H1 (cell line): ENCODE measurements at regions not wholly inside any gene's neighbourhood (a gene's known extent, or its start where the extent isn't known, plus 50 kb on each side); places are given as distances from the start of the nearest gene placed in this dataset.

ENCODE experiments used
- CTCF ChIA-PET: fragments of 300-600 bp; sonication (Branson Sonifier 250); formaldehyde crosslinking; loops from one replicate; lab custom pipeline; 2021; ENCODE audit not compliant: partially characterized antibody; lab: Charles Lee
- POLR2A ChIA-PET: fragments of 300-600 bp; sonication (Branson Sonifier 250); formaldehyde crosslinking; loops from one replicate; lab custom pipeline; 2021; ENCODE audit warnings: inconsistent platforms; ENCODE audit not compliant: partially characterized antibody; lab: Charles Lee
- DNase-seq, 2 experiments: peaks; one replicate each; pipeline versions ENCODE4 v3.0.0 to v3.0.0-alpha.2; 2010 to 2022; ENCODE audit warnings: low spot score in 2 of 2, low read depth in 1 of 2, mixed read lengths in 1 of 2
- FAIRE-seq: peaks from 2 replicates; lab custom pipeline; 2011; peaks lifted over from hg19 to GRCh38; lab: Jason Lieb, UNC
- H2AFZ ChIP-seq: 2 replicates; pipeline ENCODE4 v1.8.1; 2012; ENCODE audit warnings: low read length, inconsistent platforms
- H2AK5ac ChIP-seq: 2 replicates; pipeline ENCODE4 v1.6.1; 2013; ENCODE audit warnings: low read depth, low read length
- H2BK120ac ChIP-seq: replicated peaks from 2 replicates; pipeline ENCODE3; 2013; ENCODE audit warnings: low read depth, low read length, inconsistent platforms
- H2BK12ac ChIP-seq: 2 replicates; pipeline ENCODE4 v1.6.1; 2013; ENCODE audit warnings: low read depth, low read length
- H2BK15ac ChIP-seq: 2 replicates; pipeline ENCODE4 v1.6.1; 2013; ENCODE audit warnings: low read length
- H2BK20ac ChIP-seq: 2 replicates; pipeline ENCODE4 v1.6.1; 2013; ENCODE audit warnings: low read length
- H2BK5ac ChIP-seq: 2 replicates; pipeline ENCODE4 v1.6.1; 2013; ENCODE audit warnings: low read depth, low read length
- H3K14ac ChIP-seq: 2 replicates; pipeline ENCODE4 v1.6.1; 2013; ENCODE audit warnings: inconsistent platforms; ENCODE audit not compliant: insufficient read length
- H3K18ac ChIP-seq: 2 replicates; pipeline ENCODE4 v1.6.1; 2013; ENCODE audit warnings: low read length; ENCODE audit errors: extremely low read depth
- H3K23ac ChIP-seq: 2 replicates; pipeline ENCODE4 v1.6.1; 2013; ENCODE audit warnings: inconsistent platforms; ENCODE audit not compliant: insufficient read length
- H3K23me2 ChIP-seq: 2 replicates; pipeline ENCODE4 v1.6.1; 2013; ENCODE audit warnings: low read depth, low read length
- H3K27ac ChIP-seq: 2 replicates; pipeline ENCODE4 v1.6.1; 2011; ENCODE audit warnings: low read depth, low read length, inconsistent platforms
- H3K27me3 ChIP-seq, 4 experiments: replicated peaks in 1 of 4; 1 replicate in 1 of 4; 2 replicates in 3 of 4; pipeline versions ENCODE4 v1.6.1 to v1.8.1; 2011 to 2013; ENCODE audit warnings: low read length in 3 of 4, mild to moderate bottlenecking in 3 of 4, inconsistent platforms in 2 of 4, mixed read lengths in 2 of 4, moderate library complexity in 1 of 4; ENCODE audit not compliant: control insufficient read depth in 3 of 4, insufficient read depth in 3 of 4; ENCODE audit errors: extremely low read depth in 1 of 4
- H3K36me3 ChIP-seq, 4 experiments: 2 replicates each; pipeline versions ENCODE4 v1.6.1 to v1.8.1; 2011 to 2013; ENCODE audit warnings: mild to moderate bottlenecking in 4 of 4, low read length in 3 of 4, moderate library complexity in 2 of 4, control low read depth in 1 of 4, inconsistent platforms in 1 of 4; ENCODE audit not compliant: insufficient read depth in 4 of 4, control insufficient read depth in 2 of 4
- H3K4ac ChIP-seq: replicated peaks from 2 replicates; pipeline ENCODE3; 2013; ENCODE audit warnings: low read length, low read depth, mixed read lengths, inconsistent platforms; ENCODE audit not compliant: insufficient read length
- H3K4me1 ChIP-seq, 4 experiments: replicated peaks in 1 of 4; 1 replicate in 1 of 4; 2 replicates in 3 of 4; pipeline versions ENCODE4 v1.6.1 to v1.8.1; 2011 to 2013; ENCODE audit warnings: low read length in 3 of 4, inconsistent platforms in 2 of 4, mixed read lengths in 1 of 4; ENCODE audit not compliant: insufficient read depth in 4 of 4, control insufficient read depth in 3 of 4
- H3K4me2 ChIP-seq, 2 experiments: 2 replicates each; pipeline versions ENCODE4 v1.6.1 to v1.8.1; 2011 to 2013; ENCODE audit warnings: low read depth in 2 of 2, low read length in 2 of 2, control low read depth in 1 of 2, inconsistent platforms in 1 of 2, mild to moderate bottlenecking in 1 of 2; ENCODE audit not compliant: insufficient read depth in 1 of 2
- H3K4me3 ChIP-seq, 4 experiments: fragments of 200-600, 300-600 bp in 1 of 4; sonication (generic), shearing (Covaris generic), sonication (Bioruptor Twin) in 1 of 4; 2 replicates each; pipeline versions ENCODE4 v1.5.1 to v1.8.1; 2011 to 2016; ENCODE audit warnings: low read length in 4 of 4, low read depth in 3 of 4, control low read depth in 2 of 4, inconsistent platforms in 2 of 4, mild to moderate bottlenecking in 2 of 4, mixed read lengths in 1 of 4, moderate library complexity in 1 of 4; ENCODE audit not compliant: insufficient read depth in 2 of 4; ENCODE audit errors: extremely low read depth in 1 of 4
- H3K56ac ChIP-seq: replicated peaks from 2 replicates; pipeline ENCODE3; 2013; ENCODE audit warnings: low read depth, mild to moderate bottlenecking, mixed read lengths, low read length, inconsistent platforms; ENCODE audit not compliant: insufficient read length
- H3K79me1 ChIP-seq: 2 replicates; pipeline ENCODE4 v1.6.1; 2013; ENCODE audit warnings: low read depth, low read length, control low read depth
- H3K79me2 ChIP-seq, 2 experiments: 2 replicates each; pipeline versions ENCODE4 v1.6.1 to v1.8.1; 2012 to 2013; ENCODE audit warnings: low read length in 2 of 2, mild to moderate bottlenecking in 2 of 2, inconsistent platforms in 1 of 2; ENCODE audit not compliant: insufficient read depth in 2 of 2, control insufficient read depth in 1 of 2
- H3K9ac ChIP-seq, 4 experiments: replicated peaks in 1 of 4; 1 replicate in 1 of 4; 2 replicates in 3 of 4; pipeline versions ENCODE4 v1.6.1 to v1.8.1; 2011 to 2013; ENCODE audit warnings: low read depth in 3 of 4, low read length in 3 of 4, control low read depth in 2 of 4, mild to moderate bottlenecking in 2 of 4, moderate library complexity in 2 of 4, inconsistent platforms in 1 of 4; ENCODE audit errors: extremely low read depth in 1 of 4
- H3K9me3 ChIP-seq, 2 experiments: 2 replicates each; pipeline versions ENCODE4 v1.6.1 to v1.8.1; 2012 to 2013; ENCODE audit warnings: mild to moderate bottlenecking in 2 of 2, moderate library complexity in 2 of 2, control low read depth in 1 of 2, inconsistent platforms in 1 of 2, low read depth in 1 of 2, low read length in 1 of 2, mixed read lengths in 1 of 2; ENCODE audit not compliant: insufficient read depth in 2 of 2
- H4K20me1 ChIP-seq, 2 experiments: replicated peaks in 1 of 2; 2 replicates each; pipeline versions ENCODE3 to v1.8.1; 2011 to 2013; ENCODE audit warnings: inconsistent platforms in 2 of 2, low read length in 2 of 2, mild to moderate bottlenecking in 1 of 2; ENCODE audit not compliant: insufficient read depth in 2 of 2, control insufficient read depth in 1 of 2
- H4K5ac ChIP-seq: 2 replicates; pipeline ENCODE4 v1.6.1; 2013; ENCODE audit warnings: low read length, low read depth, mixed read lengths, inconsistent platforms; ENCODE audit not compliant: insufficient read length
- H4K8ac ChIP-seq: 2 replicates; pipeline ENCODE4 v1.8.0; 2013; ENCODE audit warnings: mild to moderate bottlenecking, moderate library complexity, low read length, inconsistent platforms; ENCODE audit not compliant: insufficient read depth; ENCODE audit errors: extremely low read depth
- H4K91ac ChIP-seq: replicated peaks from 2 replicates; pipeline ENCODE3; 2013; ENCODE audit warnings: low read length, mixed read lengths, inconsistent platforms; ENCODE audit not compliant: insufficient read length
- ATF2 ChIP-seq: IDR thresholded peaks from 2 replicates; pipeline ENCODE4 v1.6.1; 2012; ENCODE audit warnings: low read length, inconsistent platforms
- CREB1 ChIP-seq: IDR thresholded peaks from 2 replicates; pipeline ENCODE4 v1.6.1; 2012; ENCODE audit warnings: inconsistent platforms
- EP300 ChIP-seq, 2 experiments: IDR thresholded peaks; 1 replicate in 1 of 2; 2 replicates in 1 of 2; pipeline ENCODE4 v1.6.1; 2011 to 2012; ENCODE audit warnings: low read depth in 2 of 2, low read length in 2 of 2, mild to moderate bottlenecking in 2 of 2, borderline replicate concordance in 1 of 2, inconsistent platforms in 1 of 2, moderate library complexity in 1 of 2
- MAFK ChIP-seq: IDR thresholded peaks from 2 replicates; pipeline ENCODE4 v1.6.1; 2012; ENCODE audit warnings: low read depth, mild to moderate bottlenecking, improper control_type of control experiment, low read length
- POLR2A ChIP-seq, 2 experiments: IDR thresholded peaks; 1 replicate in 1 of 2; 2 replicates in 1 of 2; pipeline ENCODE4 v1.6.1; 2011; ENCODE audit warnings: low read depth in 2 of 2, low read length in 2 of 2, mild to moderate bottlenecking in 2 of 2; ENCODE audit errors: control extremely low read depth in 1 of 2
- SP1 ChIP-seq: IDR thresholded peaks from 2 replicates; pipeline ENCODE4 v1.6.1; 2011; ENCODE audit warnings: low read depth, low read length
- SRF ChIP-seq: IDR thresholded peaks from 2 replicates; pipeline ENCODE4 v1.6.1; 2011; ENCODE audit warnings: mild to moderate bottlenecking, low read depth, low read length, moderate library complexity
- TCF12 ChIP-seq: IDR thresholded peaks from 2 replicates; pipeline ENCODE4 v1.6.1; 2011; ENCODE audit warnings: low read depth, mild to moderate bottlenecking, low read length
- TEAD4 ChIP-seq: IDR thresholded peaks from 2 replicates; pipeline ENCODE4 v1.6.1; 2012; ENCODE audit warnings: low read depth, low read length, inconsistent platforms, mixed read lengths
- YY1 ChIP-seq: IDR thresholded peaks from 2 replicates; pipeline ENCODE4 v1.6.1; 2011; ENCODE audit warnings: low read depth, mild to moderate bottlenecking, low read length
- WGBS, 2 experiments: shearing (Covaris generic) in 1 of 2; methylation state at CpG; one replicate each; pipeline versions ENCODE4 v1.1.6 to v1.1.7; 2013 to 2015; ENCODE audit warnings: low lambda C conversion rate in 2 of 2, mixed read lengths in 2 of 2, inconsistent platforms in 1 of 2, low coverage in 1 of 2, missing lambda C conversion rate in 1 of 2; ENCODE audit not compliant: insufficient replicate concordance in 2 of 2, insufficient coverage in 1 of 2, insufficient read length in 1 of 2; ENCODE audit errors: extremely low coverage in 1 of 2, missing lambda C conversion rate in 1 of 2; 5-methylcytosine and 5-hydroxymethylcytosine counted together
- TF ChIP-seq, protein P1 (sequence below): IDR thresholded peaks from 2 replicates; pipeline ENCODE4 v1.6.1; 2011; ENCODE audit warnings: low read length, improper control_type of control experiment

DNA sequence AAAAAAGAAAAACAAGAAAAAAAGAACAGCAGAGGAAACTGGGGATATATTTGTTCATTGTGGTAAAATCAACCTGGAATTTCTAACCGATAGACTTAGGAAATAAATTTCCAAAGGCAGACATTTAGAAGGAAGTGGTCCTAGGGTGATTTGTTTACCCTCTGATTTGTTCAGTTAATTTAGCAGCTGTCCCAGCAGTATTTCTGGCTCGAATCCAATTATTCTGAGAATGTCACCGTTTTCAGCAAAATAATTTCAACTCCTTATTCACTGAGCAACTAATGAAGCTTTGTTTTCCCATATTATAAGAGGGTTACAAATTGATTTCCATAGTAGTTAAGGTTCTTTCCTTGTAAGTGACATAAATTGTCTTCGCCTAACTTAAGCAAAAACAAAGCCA is 285.2 kb upstream of the SYT10 start:
- Histone ChIP-seq H3K79me1 (no peaks in the 10 kb centered on the region), H3K18ac (no peak overlapping the region), H2AFZ (no peak overlapping the region), H2AK5ac (no peak overlapping the region), H3K27ac (no peak overlapping the region), H4K5ac (no peak overlapping the region), H4K8ac (no peak overlapping the region), H3K56ac (no peak overlapping the region), H3K23me2 (no peaks in the 10 kb centered on the region), H3K27me3 (no peaks in the 10 kb centered on the region), H3K4me2 (no peak overlapping the region), H4K91ac (no peak overlapping the region), H2BK120ac (no peak overlapping the region), H2BK12ac (no peak overlapping the region), H3K9me3 (no peaks in the 10 kb centered on the region), H3K4ac (no peak overlapping the region), H2BK20ac (no peak overlapping the region), H3K14ac (no peak overlapping the region), H4K20me1 (no peaks in the 10 kb centered on the region), H3K36me3 (no peaks in the 10 kb centered on the region), H3K9ac (no peak overlapping the region), H3K23ac (no peak overlapping the region), H3K4me1 (no peaks in the 10 kb centered on the region), H3K79me2 (no peaks in the 10 kb centered on the region), H3K4me3 (no peak overlapping the region), H2BK5ac (no peak overlapping the region), H2BK15ac (no peak overlapping the region)
- 86% methylated on average over 4 of the region's 4 CpGs; no CpG with 5 or more reads in 1 of the 2 experiments for WGBS, 2 experiments
- ChIA-PET POLR2A (no interaction called here), CTCF (no interaction called here)
- DNase-seq (no peak), FAIRE-seq (no peak)
- TF ChIP-seq MAFK (no peak), SRF (no peak), SP1 (no peak), POLR2A (IDR thresholded peaks at IDR 0.05; ENCODE audit: control extremely low read depth in 1 of 2, low read depth in 2 of 2, low read length in 2 of 2) (no peak), ATF2 (no peak), TEAD4 (no peak), YY1 (no peak), EP300 (IDR thresholded peaks at IDR 0.05; ENCODE audit: borderline replicate concordance in 1 of 2, low read depth in 2 of 2, low read length in 2 of 2) (no peak), TCF12 (no peak), CREB1 (no peak)
- TF ChIP-seq, protein P1, sequence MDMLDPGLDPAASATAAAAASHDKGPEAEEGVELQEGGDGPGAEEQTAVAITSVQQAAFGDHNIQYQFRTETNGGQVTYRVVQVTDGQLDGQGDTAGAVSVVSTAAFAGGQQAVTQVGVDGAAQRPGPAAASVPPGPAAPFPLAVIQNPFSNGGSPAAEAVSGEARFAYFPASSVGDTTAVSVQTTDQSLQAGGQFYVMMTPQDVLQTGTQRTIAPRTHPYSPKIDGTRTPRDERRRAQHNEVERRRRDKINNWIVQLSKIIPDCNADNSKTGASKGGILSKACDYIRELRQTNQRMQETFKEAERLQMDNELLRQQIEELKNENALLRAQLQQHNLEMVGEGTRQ = no peak
